H1 (cell line): ENCODE measurements at regions not wholly inside any gene's neighbourhood (a gene's known extent, or its start where the extent isn't known, plus 50 kb on each side); places are given as distances from the start of the nearest gene placed in this dataset.

Experiments
- CTCF ChIA-PET: fragments of 300-600 bp; sonication (Branson Sonifier 250); formaldehyde crosslinking; loops from one replicate; lab custom pipeline; 2021; ENCODE audit not compliant: partially characterized antibody; lab: Charles Lee
- POLR2A ChIA-PET: fragments of 300-600 bp; sonication (Branson Sonifier 250); formaldehyde crosslinking; loops from one replicate; lab custom pipeline; 2021; ENCODE audit warnings: inconsistent platforms; ENCODE audit not compliant: partially characterized antibody; lab: Charles Lee
- DNase-seq, 2 experiments: peaks; one replicate each; pipeline versions ENCODE4 v3.0.0 to v3.0.0-alpha.2; 2010 to 2022; ENCODE audit warnings: low spot score in 2 of 2, low read depth in 1 of 2, mixed read lengths in 1 of 2
- FAIRE-seq: peaks from 2 replicates; lab custom pipeline; 2011; peaks lifted over from hg19 to GRCh38; lab: Jason Lieb, UNC
- H2AFZ ChIP-seq: 2 replicates; pipeline ENCODE4 v1.8.1; 2012; ENCODE audit warnings: low read length, inconsistent platforms
- H2AK5ac ChIP-seq: 2 replicates; pipeline ENCODE4 v1.6.1; 2013; ENCODE audit warnings: low read depth, low read length
- H2BK120ac ChIP-seq: replicated peaks from 2 replicates; pipeline ENCODE3; 2013; ENCODE audit warnings: low read depth, low read length, inconsistent platforms
- H2BK12ac ChIP-seq: 2 replicates; pipeline ENCODE4 v1.6.1; 2013; ENCODE audit warnings: low read depth, low read length
- H2BK15ac ChIP-seq: 2 replicates; pipeline ENCODE4 v1.6.1; 2013; ENCODE audit warnings: low read length
- H2BK20ac ChIP-seq: 2 replicates; pipeline ENCODE4 v1.6.1; 2013; ENCODE audit warnings: low read length
- H2BK5ac ChIP-seq: 2 replicates; pipeline ENCODE4 v1.6.1; 2013; ENCODE audit warnings: low read depth, low read length
- H3K14ac ChIP-seq: 2 replicates; pipeline ENCODE4 v1.6.1; 2013; ENCODE audit warnings: inconsistent platforms; ENCODE audit not compliant: insufficient read length
- H3K18ac ChIP-seq: 2 replicates; pipeline ENCODE4 v1.6.1; 2013; ENCODE audit warnings: low read length; ENCODE audit errors: extremely low read depth
- H3K23ac ChIP-seq: 2 replicates; pipeline ENCODE4 v1.6.1; 2013; ENCODE audit warnings: inconsistent platforms; ENCODE audit not compliant: insufficient read length
- H3K23me2 ChIP-seq: 2 replicates; pipeline ENCODE4 v1.6.1; 2013; ENCODE audit warnings: low read depth, low read length
- H3K27ac ChIP-seq: 2 replicates; pipeline ENCODE4 v1.6.1; 2011; ENCODE audit warnings: low read depth, low read length, inconsistent platforms
- H3K27me3 ChIP-seq, 4 experiments: replicated peaks in 1 of 4; 1 replicate in 1 of 4; 2 replicates in 3 of 4; pipeline versions ENCODE4 v1.6.1 to v1.8.1; 2011 to 2013; ENCODE audit warnings: low read length in 3 of 4, mild to moderate bottlenecking in 3 of 4, inconsistent platforms in 2 of 4, mixed read lengths in 2 of 4, moderate library complexity in 1 of 4; ENCODE audit not compliant: control insufficient read depth in 3 of 4, insufficient read depth in 3 of 4; ENCODE audit errors: extremely low read depth in 1 of 4
- H3K36me3 ChIP-seq, 4 experiments: 2 replicates each; pipeline versions ENCODE4 v1.6.1 to v1.8.1; 2011 to 2013; ENCODE audit warnings: mild to moderate bottlenecking in 4 of 4, low read length in 3 of 4, moderate library complexity in 2 of 4, control low read depth in 1 of 4, inconsistent platforms in 1 of 4; ENCODE audit not compliant: insufficient read depth in 4 of 4, control insufficient read depth in 2 of 4
- H3K4ac ChIP-seq: replicated peaks from 2 replicates; pipeline ENCODE3; 2013; ENCODE audit warnings: low read length, low read depth, mixed read lengths, inconsistent platforms; ENCODE audit not compliant: insufficient read length
- H3K4me1 ChIP-seq, 4 experiments: replicated peaks in 1 of 4; 1 replicate in 1 of 4; 2 replicates in 3 of 4; pipeline versions ENCODE4 v1.6.1 to v1.8.1; 2011 to 2013; ENCODE audit warnings: low read length in 3 of 4, inconsistent platforms in 2 of 4, mixed read lengths in 1 of 4; ENCODE audit not compliant: insufficient read depth in 4 of 4, control insufficient read depth in 3 of 4
- H3K4me2 ChIP-seq, 2 experiments: 2 replicates each; pipeline versions ENCODE4 v1.6.1 to v1.8.1; 2011 to 2013; ENCODE audit warnings: low read depth in 2 of 2, low read length in 2 of 2, control low read depth in 1 of 2, inconsistent platforms in 1 of 2, mild to moderate bottlenecking in 1 of 2; ENCODE audit not compliant: insufficient read depth in 1 of 2
- H3K4me3 ChIP-seq, 4 experiments: fragments of 200-600, 300-600 bp in 1 of 4; sonication (generic), shearing (Covaris generic), sonication (Bioruptor Twin) in 1 of 4; 2 replicates each; pipeline versions ENCODE4 v1.5.1 to v1.8.1; 2011 to 2016; ENCODE audit warnings: low read length in 4 of 4, low read depth in 3 of 4, control low read depth in 2 of 4, inconsistent platforms in 2 of 4, mild to moderate bottlenecking in 2 of 4, mixed read lengths in 1 of 4, moderate library complexity in 1 of 4; ENCODE audit not compliant: insufficient read depth in 2 of 4; ENCODE audit errors: extremely low read depth in 1 of 4
- H3K56ac ChIP-seq: replicated peaks from 2 replicates; pipeline ENCODE3; 2013; ENCODE audit warnings: low read depth, mild to moderate bottlenecking, mixed read lengths, low read length, inconsistent platforms; ENCODE audit not compliant: insufficient read length
- H3K79me1 ChIP-seq: 2 replicates; pipeline ENCODE4 v1.6.1; 2013; ENCODE audit warnings: low read depth, low read length, control low read depth
- H3K79me2 ChIP-seq, 2 experiments: 2 replicates each; pipeline versions ENCODE4 v1.6.1 to v1.8.1; 2012 to 2013; ENCODE audit warnings: low read length in 2 of 2, mild to moderate bottlenecking in 2 of 2, inconsistent platforms in 1 of 2; ENCODE audit not compliant: insufficient read depth in 2 of 2, control insufficient read depth in 1 of 2
- H3K9ac ChIP-seq, 4 experiments: replicated peaks in 1 of 4; 1 replicate in 1 of 4; 2 replicates in 3 of 4; pipeline versions ENCODE4 v1.6.1 to v1.8.1; 2011 to 2013; ENCODE audit warnings: low read depth in 3 of 4, low read length in 3 of 4, control low read depth in 2 of 4, mild to moderate bottlenecking in 2 of 4, moderate library complexity in 2 of 4, inconsistent platforms in 1 of 4; ENCODE audit errors: extremely low read depth in 1 of 4
- H3K9me3 ChIP-seq, 2 experiments: 2 replicates each; pipeline versions ENCODE4 v1.6.1 to v1.8.1; 2012 to 2013; ENCODE audit warnings: mild to moderate bottlenecking in 2 of 2, moderate library complexity in 2 of 2, control low read depth in 1 of 2, inconsistent platforms in 1 of 2, low read depth in 1 of 2, low read length in 1 of 2, mixed read lengths in 1 of 2; ENCODE audit not compliant: insufficient read depth in 2 of 2
- H4K20me1 ChIP-seq, 2 experiments: replicated peaks in 1 of 2; 2 replicates each; pipeline versions ENCODE3 to v1.8.1; 2011 to 2013; ENCODE audit warnings: inconsistent platforms in 2 of 2, low read length in 2 of 2, mild to moderate bottlenecking in 1 of 2; ENCODE audit not compliant: insufficient read depth in 2 of 2, control insufficient read depth in 1 of 2
- H4K5ac ChIP-seq: 2 replicates; pipeline ENCODE4 v1.6.1; 2013; ENCODE audit warnings: low read length, low read depth, mixed read lengths, inconsistent platforms; ENCODE audit not compliant: insufficient read length
- H4K8ac ChIP-seq: 2 replicates; pipeline ENCODE4 v1.8.0; 2013; ENCODE audit warnings: mild to moderate bottlenecking, moderate library complexity, low read length, inconsistent platforms; ENCODE audit not compliant: insufficient read depth; ENCODE audit errors: extremely low read depth
- H4K91ac ChIP-seq: replicated peaks from 2 replicates; pipeline ENCODE3; 2013; ENCODE audit warnings: low read length, mixed read lengths, inconsistent platforms; ENCODE audit not compliant: insufficient read length
- BACH1 ChIP-seq: IDR thresholded peaks from 2 replicates; pipeline ENCODE4 v1.6.1; 2012; ENCODE audit warnings: low read length, improper control_type of control experiment
- CBX5 ChIP-seq: fragments of 300-800, 300-1000 bp; sonication (generic); IDR thresholded peaks from 2 replicates; pipeline ENCODE4 v1.7.1; 2016; ENCODE audit warnings: antibody characterized with exemption, low read length, low read depth
- CTBP2 ChIP-seq: IDR thresholded peaks from 2 replicates; pipeline ENCODE4 v1.7.0; 2011; ENCODE audit warnings: borderline replicate concordance, mild to moderate bottlenecking, moderate library complexity, mixed read lengths, low read length; ENCODE audit not compliant: insufficient read depth, insufficient read length
- HDAC6 ChIP-seq: IDR thresholded peaks from one replicate; pipeline ENCODE4 v1.7.1; 2012; ENCODE audit warnings: low read depth, mild to moderate bottlenecking, inconsistent platforms, low read length, moderate library complexity
- JUND ChIP-seq: IDR thresholded peaks from 2 replicates; pipeline ENCODE4 v1.6.1; 2011; ENCODE audit warnings: mild to moderate bottlenecking, improper control_type of control experiment, low read length
- KDM5A ChIP-seq: fragments of 200-600 bp; IDR thresholded peaks from 2 replicates; pipeline ENCODE4 v1.7.1; 2012; ENCODE audit warnings: mild to moderate bottlenecking, low read length, inconsistent platforms, mixed read lengths
- POLR2AphosphoS5 ChIP-seq: IDR thresholded peaks from 2 replicates; pipeline ENCODE4 v1.6.1; 2011; ENCODE audit warnings: low read depth, low read length
- POU5F1 ChIP-seq: IDR thresholded peaks from 2 replicates; pipeline ENCODE4 v1.6.1; 2011; ENCODE audit warnings: low read depth, mild to moderate bottlenecking, low read length, moderate library complexity
- RBBP5 ChIP-seq: IDR thresholded peaks from 2 replicates; pipeline ENCODE4 v1.7.1; 2012; ENCODE audit warnings: low read depth, mild to moderate bottlenecking, inconsistent platforms, low read length, moderate library complexity, borderline replicate concordance
- SAP30 ChIP-seq: fragments of 300-600 bp; sonication (generic); IDR thresholded peaks from 2 replicates; pipeline ENCODE4 v1.7.1; 2012; ENCODE audit warnings: low read length, moderate library complexity, mild to moderate bottlenecking, inconsistent platforms; ENCODE audit not compliant: insufficient read depth, insufficient replicate concordance
- SP2 ChIP-seq: IDR thresholded peaks from 2 replicates; pipeline ENCODE4 v1.6.1; 2012; ENCODE audit warnings: mild to moderate bottlenecking, low read length, inconsistent platforms
- TBP ChIP-seq: IDR thresholded peaks from 2 replicates; pipeline ENCODE4 v1.6.1; 2011; ENCODE audit warnings: low read depth, low read length, improper control_type of control experiment
- ZNF274 ChIP-seq: IDR thresholded peaks from 2 replicates; pipeline ENCODE4 v1.7.0; 2012; ENCODE audit warnings: low read length, borderline replicate concordance; ENCODE audit errors: extremely low read depth
- WGBS, 2 experiments: shearing (Covaris generic) in 1 of 2; methylation state at CpG; one replicate each; pipeline versions ENCODE4 v1.1.6 to v1.1.7; 2013 to 2015; ENCODE audit warnings: low lambda C conversion rate in 2 of 2, mixed read lengths in 2 of 2, inconsistent platforms in 1 of 2, low coverage in 1 of 2, missing lambda C conversion rate in 1 of 2; ENCODE audit not compliant: insufficient replicate concordance in 2 of 2, insufficient coverage in 1 of 2, insufficient read length in 1 of 2; ENCODE audit errors: extremely low coverage in 1 of 2, missing lambda C conversion rate in 1 of 2; 5-methylcytosine and 5-hydroxymethylcytosine counted together

DNA sequence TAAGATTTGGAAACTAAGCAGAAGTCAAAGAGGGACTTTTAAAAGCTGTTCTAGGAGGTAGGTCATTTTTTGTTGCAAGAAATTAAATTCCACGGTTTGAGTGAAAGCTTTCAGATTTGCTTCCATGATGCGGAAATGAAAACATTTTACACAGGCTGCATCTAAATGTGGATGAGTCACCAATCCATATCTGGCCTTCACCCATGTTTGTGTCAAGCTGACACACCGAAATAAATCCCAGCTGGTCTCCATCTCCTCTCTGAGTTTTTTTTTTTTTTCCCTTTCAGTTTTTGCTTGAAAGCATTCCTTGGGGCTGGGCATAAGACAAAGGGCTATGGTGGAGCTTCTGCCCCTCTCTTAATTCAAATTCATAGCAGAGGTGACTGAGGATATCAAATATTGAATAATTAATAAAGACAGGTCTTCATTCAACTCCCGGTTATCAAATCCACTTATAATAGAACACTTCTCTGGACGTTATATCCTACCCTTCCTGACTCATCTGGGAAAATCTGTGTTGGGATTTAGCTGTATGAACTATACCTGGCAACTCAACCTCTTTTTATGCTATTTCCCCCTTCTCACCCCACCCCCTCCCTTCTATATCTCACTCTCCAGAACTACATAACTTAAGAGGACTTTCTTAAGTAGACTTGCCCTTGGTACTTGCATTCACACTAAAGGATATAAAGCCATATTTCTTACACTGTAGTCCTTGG lies 558.3 kb upstream of the GCFC2 start:
- Histone ChIP-seq H2AFZ (no peak overlapping the region), H4K91ac (no peak overlapping the region), H4K8ac (no peak overlapping the region), H3K9me3 (no peaks in the 10 kb centered on the region), H3K79me1 (no peaks in the 10 kb centered on the region), H3K27me3 (no peaks in the 10 kb centered on the region), H3K4ac (no peak overlapping the region), H3K14ac (no peak overlapping the region), H2BK12ac (no peak overlapping the region), H4K20me1 (no peaks in the 10 kb centered on the region), H3K4me1 (no peaks in the 10 kb centered on the region; a peak in 1 of 7 replicates), H2BK15ac (no peak overlapping the region), H3K27ac (no peak overlapping the region), H2BK120ac (no peak overlapping the region), H3K36me3 (no peaks in the 10 kb centered on the region), H3K4me3 (no peak overlapping the region), H3K18ac (no peak overlapping the region), H3K23me2 (no peaks in the 10 kb centered on the region; the same call in 1 of the 2 replicates), H2BK20ac (no peak overlapping the region), H3K9ac (no peak overlapping the region), H2BK5ac (no peak overlapping the region), H3K56ac (no peak overlapping the region), H3K79me2 (no peaks in the 10 kb centered on the region), H2AK5ac (no peak overlapping the region), H3K4me2 (no peak overlapping the region), H4K5ac (no peak overlapping the region), H3K23ac (no peak overlapping the region)
- ChIA-PET CTCF (interaction anchor here (0.6 to 1.5 kb wide), 6 partner anchors 9 to 538 kb away, joined by 3 to 4 read pairs (median 3); no protein-coding TSS in a partner anchor), POLR2A (no interaction called here)
- TF ChIP-seq TBP: no peak
- no peak for TF ChIP-seq SAP30
- TF ChIP-seq CBX5: no peak
- no peak for TF ChIP-seq HDAC6
- no peak for TF ChIP-seq POLR2AphosphoS5
- TF ChIP-seq ZNF274: no peak
- TF ChIP-seq RBBP5: no peak
- no peak for TF ChIP-seq CTBP2
- TF ChIP-seq KDM5A: no peak
- TF ChIP-seq BACH1: no peak
- TF ChIP-seq SP2: no peak
- no peak for TF ChIP-seq JUND
- TF ChIP-seq POU5F1: no peak
- 78% methylated on average over 5 of the region's 5 CpGs; no CpG with 5 or more reads in 1 of the 2 experiments for WGBS, 2 experiments
- DNase-seq (no peak), FAIRE-seq (no peak)
